ENCODE measurements at regions not wholly inside any gene's neighbourhood (a gene's known extent, or its start where the extent isn't known, plus 50 kb on each side); places are given as distances from the start of the nearest gene placed in this dataset.

DNA sequence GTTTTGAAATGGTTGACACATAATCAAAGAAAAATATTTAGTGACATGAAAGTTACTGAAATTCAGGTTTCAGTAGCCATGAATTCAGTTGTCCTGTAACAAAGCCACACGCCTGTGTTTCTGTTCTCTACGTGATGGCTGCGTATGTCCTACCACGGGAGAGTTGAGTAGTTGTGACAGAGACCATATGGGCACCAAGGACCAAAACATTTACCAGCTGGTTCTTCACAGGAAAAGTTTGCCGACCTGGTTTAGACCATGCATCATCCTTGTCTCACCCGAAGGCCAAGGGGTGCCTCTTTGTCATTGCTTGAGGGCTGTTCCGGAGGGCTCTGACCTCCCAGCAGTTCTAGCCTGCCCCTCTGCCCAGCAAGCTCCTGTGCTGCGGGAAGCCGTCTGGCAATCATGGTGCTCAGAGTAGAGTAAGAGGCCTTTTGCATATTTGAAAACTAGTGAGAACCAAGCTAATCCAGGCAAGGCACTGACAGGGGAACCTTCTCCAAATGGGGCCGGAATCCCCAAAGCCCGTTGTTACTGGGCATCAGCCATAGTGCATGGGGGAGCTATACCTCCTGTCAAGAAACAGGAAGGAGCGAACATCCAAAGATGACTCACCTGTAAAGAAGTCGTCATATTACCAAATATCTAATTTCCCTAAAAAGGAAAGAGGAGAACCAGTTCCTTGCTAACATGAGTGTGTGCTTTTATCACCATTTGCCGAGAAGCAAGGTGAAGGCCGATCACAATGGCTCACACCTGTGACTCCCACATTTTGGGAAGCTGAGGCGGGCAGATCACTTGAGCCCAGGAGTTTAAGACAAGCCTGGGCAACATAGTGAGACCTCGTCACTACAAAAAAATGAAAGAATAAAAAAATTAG, 92.6 kb upstream of the RAB12 start:
- TF ChIP-seq BCL11A (tag by site-specific recombination; IDR thresholded peaks at IDR 0.05; ENCODE audit: low read depth) (no peak), ZNF16 (tag by site-specific recombination; IDR thresholded peaks at IDR 0.05; ENCODE audit: low read depth) (no peak), GLI4 (tag by site-specific recombination; IDR thresholded peaks at IDR 0.05) (no peak), ZNF24 (tag by site-specific recombination; IDR thresholded peaks at IDR 0.05) (no peak), ZNF629 (tag by site-specific recombination; IDR thresholded peaks at IDR 0.05) (no peak), ZSCAN5A (tag by site-specific recombination; IDR thresholded peaks at IDR 0.05) (no peak), ZBTB17 (tag by site-specific recombination; IDR thresholded peaks at IDR 0.05) (no peak), ZNF654 (tag by site-specific recombination; IDR thresholded peaks at IDR 0.05; ENCODE audit: low read depth) (no peak), ZSCAN16 (tag by site-specific recombination; IDR thresholded peaks at IDR 0.05) (no peak), MEIS1 (CRISPR knock-in tag; IDR thresholded peaks at IDR 0.05; ENCODE audit: borderline replicate concordance) (no peak), YY1 (tag by site-specific recombination; IDR thresholded peaks at IDR 0.05) (no peak)
- TF ChIP-seq, protein P1, sequence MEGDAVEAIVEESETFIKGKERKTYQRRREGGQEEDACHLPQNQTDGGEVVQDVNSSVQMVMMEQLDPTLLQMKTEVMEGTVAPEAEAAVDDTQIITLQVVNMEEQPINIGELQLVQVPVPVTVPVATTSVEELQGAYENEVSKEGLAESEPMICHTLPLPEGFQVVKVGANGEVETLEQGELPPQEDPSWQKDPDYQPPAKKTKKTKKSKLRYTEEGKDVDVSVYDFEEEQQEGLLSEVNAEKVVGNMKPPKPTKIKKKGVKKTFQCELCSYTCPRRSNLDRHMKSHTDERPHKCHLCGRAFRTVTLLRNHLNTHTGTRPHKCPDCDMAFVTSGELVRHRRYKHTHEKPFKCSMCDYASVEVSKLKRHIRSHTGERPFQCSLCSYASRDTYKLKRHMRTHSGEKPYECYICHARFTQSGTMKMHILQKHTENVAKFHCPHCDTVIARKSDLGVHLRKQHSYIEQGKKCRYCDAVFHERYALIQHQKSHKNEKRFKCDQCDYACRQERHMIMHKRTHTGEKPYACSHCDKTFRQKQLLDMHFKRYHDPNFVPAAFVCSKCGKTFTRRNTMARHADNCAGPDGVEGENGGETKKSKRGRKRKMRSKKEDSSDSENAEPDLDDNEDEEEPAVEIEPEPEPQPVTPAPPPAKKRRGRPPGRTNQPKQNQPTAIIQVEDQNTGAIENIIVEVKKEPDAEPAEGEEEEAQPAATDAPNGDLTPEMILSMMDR (tag by site-specific recombination; IDR thresholded peaks at IDR 0.05): no peak
- TF ChIP-seq, protein P2, sequence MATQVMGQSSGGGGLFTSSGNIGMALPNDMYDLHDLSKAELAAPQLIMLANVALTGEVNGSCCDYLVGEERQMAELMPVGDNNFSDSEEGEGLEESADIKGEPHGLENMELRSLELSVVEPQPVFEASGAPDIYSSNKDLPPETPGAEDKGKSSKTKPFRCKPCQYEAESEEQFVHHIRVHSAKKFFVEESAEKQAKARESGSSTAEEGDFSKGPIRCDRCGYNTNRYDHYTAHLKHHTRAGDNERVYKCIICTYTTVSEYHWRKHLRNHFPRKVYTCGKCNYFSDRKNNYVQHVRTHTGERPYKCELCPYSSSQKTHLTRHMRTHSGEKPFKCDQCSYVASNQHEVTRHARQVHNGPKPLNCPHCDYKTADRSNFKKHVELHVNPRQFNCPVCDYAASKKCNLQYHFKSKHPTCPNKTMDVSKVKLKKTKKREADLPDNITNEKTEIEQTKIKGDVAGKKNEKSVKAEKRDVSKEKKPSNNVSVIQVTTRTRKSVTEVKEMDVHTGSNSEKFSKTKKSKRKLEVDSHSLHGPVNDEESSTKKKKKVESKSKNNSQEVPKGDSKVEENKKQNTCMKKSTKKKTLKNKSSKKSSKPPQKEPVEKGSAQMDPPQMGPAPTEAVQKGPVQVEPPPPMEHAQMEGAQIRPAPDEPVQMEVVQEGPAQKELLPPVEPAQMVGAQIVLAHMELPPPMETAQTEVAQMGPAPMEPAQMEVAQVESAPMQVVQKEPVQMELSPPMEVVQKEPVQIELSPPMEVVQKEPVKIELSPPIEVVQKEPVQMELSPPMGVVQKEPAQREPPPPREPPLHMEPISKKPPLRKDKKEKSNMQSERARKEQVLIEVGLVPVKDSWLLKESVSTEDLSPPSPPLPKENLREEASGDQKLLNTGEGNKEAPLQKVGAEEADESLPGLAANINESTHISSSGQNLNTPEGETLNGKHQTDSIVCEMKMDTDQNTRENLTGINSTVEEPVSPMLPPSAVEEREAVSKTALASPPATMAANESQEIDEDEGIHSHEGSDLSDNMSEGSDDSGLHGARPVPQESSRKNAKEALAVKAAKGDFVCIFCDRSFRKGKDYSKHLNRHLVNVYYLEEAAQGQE (tag by site-specific recombination; IDR thresholded peaks at IDR 0.05): no peak
